GM19397 (cell line): ENCODE measurements at regions not wholly inside any gene's neighbourhood (a gene's known extent, or its start where the extent isn't known, plus 50 kb on each side); places are given as distances from the start of the nearest gene placed in this dataset.
"Not testable (repeated sequence)": the region's sequence is repeated elsewhere in the genome, so short reads cannot be mapped to it uniquely, and the experiment has no call there.

Experiments
- ATAC-seq: cut with Tn5 transposase; IDR thresholded peaks from one replicate; pipeline ENCODE4 v1.9.1; 2021; ENCODE audit warnings: mild to moderate bottlenecking, moderate library complexity; ENCODE audit not compliant: unreplicated experiment

GRCh38 chr7:149930374-149931068 lies 56.8 kb downstream of the ATP6V0E2 start:
- ATAC-seq, result not testable (repeated sequence)

GRCh38 chr7:149933776-149934175 lies 60.0 kb downstream of the ATP6V0E2 start:
- not testable (repeated sequence) for ATAC-seq

- not testable (repeated sequence) for ATAC-seq
Observed at GRCh38 chr7:149947346-149947745, 73.6 kb downstream of the ATP6V0E2 start.

- not testable (repeated sequence) for ATAC-seq
Observed at GRCh38 chr7:149948444-149948843, 74.7 kb downstream of the ATP6V0E2 start.

- ATAC-seq, result not testable (repeated sequence)
Observed at GRCh38 chr7:149949863-149950577, 76.3 kb downstream of the ATP6V0E2 start.

GRCh38 chr7:149950578-149950924 lies 76.8 kb downstream of the ATP6V0E2 start:
- ATAC-seq, result not testable (repeated sequence)

GRCh38 chr7:149951579-149951978 lies 77.8 kb downstream of the ATP6V0E2 start:
- ATAC-seq, result not testable (repeated sequence)

GRCh38 chr7:149958880-149959279 lies 85.1 kb downstream of the ATP6V0E2 start:
- ATAC-seq, result not testable (repeated sequence)

- not testable (repeated sequence) for ATAC-seq
Observed at GRCh38 chr7:149960863-149961262, 87.1 kb downstream of the ATP6V0E2 start.

- ATAC-seq, result not testable (repeated sequence)
Observed at GRCh38 chr7:149961878-149962277, 88.1 kb downstream of the ATP6V0E2 start.

- ATAC-seq, result not testable (repeated sequence)
Observed at GRCh38 chr7:149962685-149963319, 89.0 kb downstream of the ATP6V0E2 start.

GRCh38 chr7:149963985-149964384 lies 90.2 kb downstream of the ATP6V0E2 start:
- not testable (repeated sequence) for ATAC-seq

GRCh38 chr7:149966444-149966843 lies 92.7 kb downstream of the ATP6V0E2 start:
- not testable (repeated sequence) for ATAC-seq

GRCh38 chr7:149972977-149973376 lies 99.2 kb downstream of the ATP6V0E2 start:
- ATAC-seq, result not testable (repeated sequence)

- ATAC-seq, result not testable (repeated sequence)
Observed at GRCh38 chr7:149973681-149974080, 99.9 kb downstream of the ATP6V0E2 start.

- ATAC-seq, result not testable (repeated sequence)
Observed at GRCh38 chr7:149975608-149976007, 101.8 kb downstream of the ATP6V0E2 start.

GRCh38 chr7:149978537-149978936 lies 104.8 kb downstream of the ATP6V0E2 start:
- not testable (repeated sequence) for ATAC-seq

GRCh38 chr7:149978944-149979343 lies 105.2 kb downstream of the ATP6V0E2 start:
- ATAC-seq, result not testable (repeated sequence)

- ATAC-seq, result not testable (repeated sequence)
Observed at GRCh38 chr7:149982537-149983112, 108.9 kb downstream of the ATP6V0E2 start.

GRCh38 chr7:149986866-149987265 lies 113.1 kb downstream of the ATP6V0E2 start:
- not testable (repeated sequence) for ATAC-seq

- ATAC-seq, result not testable (repeated sequence)
Observed at GRCh38 chr7:149991652-149992302, 118.0 kb downstream of the ATP6V0E2 start.
